Esophagus mucosa (tissue), 1 donor: ENCODE measurements at regions not wholly inside any gene's neighbourhood (a gene's known extent, or its start where the extent isn't known, plus 50 kb on each side); places are given as distances from the start of the nearest gene placed in this dataset.
"Not testable (repeated sequence)": the region's sequence is repeated elsewhere in the genome, so short reads cannot be mapped to it uniquely, and the experiment has no call there.

ENCODE experiments used
- ATAC-seq: fragments of 200-7000 bp; cut with Tn5 transposase; one replicate; pipeline ENCODE4 v1.9.1; 2020
- donor health status: DM: yes; HTN: yes; CAD: no.

- ATAC-seq = no peak
Observed at GRCh38 chr5:101728933-101729332, 567.2 kb downstream of the SLCO4C1 start.

- ATAC-seq = no peak
Observed at GRCh38 chr5:101721543-101721942, 574.5 kb downstream of the SLCO4C1 start.

- no peak for ATAC-seq
Observed at GRCh38 chr5:101720033-101720432, 576.1 kb downstream of the SLCO4C1 start.

GRCh38 chr5:101717721-101718120 lies 578.4 kb downstream of the SLCO4C1 start:
- no peak for ATAC-seq

GRCh38 chr5:101716941-101717340 lies 579.1 kb downstream of the SLCO4C1 start:
- ATAC-seq = no peak

- ATAC-seq = not testable (repeated sequence)
Observed at GRCh38 chr5:101715790-101716189, 580.3 kb downstream of the SLCO4C1 start.

GRCh38 chr5:101689306-101689705 lies 606.8 kb downstream of the SLCO4C1 start:
- no peak for ATAC-seq

GRCh38 chr5:101688156-101688555 lies 607.9 kb downstream of the SLCO4C1 start:
- ATAC-seq = no peak

- ATAC-seq = no peak
Observed at GRCh38 chr5:101687349-101687985, 608.6 kb downstream of the SLCO4C1 start.

- no peak for ATAC-seq
Observed at GRCh38 chr5:101686536-101687157, 609.4 kb downstream of the SLCO4C1 start.

GRCh38 chr5:101679816-101680215 lies 616.3 kb downstream of the SLCO4C1 start:
- ATAC-seq = peak; percentile 67

GRCh38 chr5:101678481-101679193 lies 617.4 kb downstream of the SLCO4C1 start:
- ATAC-seq = peak; percentile 73

- no peak for ATAC-seq
Observed at GRCh38 chr5:101677961-101678360, 618.1 kb downstream of the SLCO4C1 start.

- no peak for ATAC-seq
Observed at GRCh38 chr5:101676646-101677045, 619.4 kb downstream of the SLCO4C1 start.

GRCh38 chr5:101675510-101676219 lies 620.4 kb downstream of the SLCO4C1 start:
- ATAC-seq = no peak

GRCh38 chr5:101673120-101673519 lies 623.0 kb downstream of the SLCO4C1 start:
- ATAC-seq = no peak

- no peak for ATAC-seq
Observed at GRCh38 chr5:101664071-101664791, 631.9 kb downstream of the SLCO4C1 start.

GRCh38 chr5:101663543-101663942 lies 632.5 kb downstream of the SLCO4C1 start:
- no peak for ATAC-seq

- ATAC-seq = no peak
Observed at GRCh38 chr5:101662263-101662662, 633.8 kb downstream of the SLCO4C1 start.

- ATAC-seq = no peak
Observed at GRCh38 chr5:101658433-101658832, 637.7 kb downstream of the SLCO4C1 start.

- ATAC-seq = no peak
Observed at GRCh38 chr5:101653996-101654395, 642.1 kb downstream of the SLCO4C1 start.

GRCh38 chr5:101647861-101648260 lies 648.2 kb downstream of the SLCO4C1 start:
- no peak for ATAC-seq

- ATAC-seq = no peak
Observed at GRCh38 chr5:101643794-101644193, 652.3 kb downstream of the SLCO4C1 start.
